ENCODE measurements at regions not wholly inside any gene's neighbourhood (a gene's known extent, or its start where the extent isn't known, plus 50 kb on each side); places are given as distances from the start of the nearest gene placed in this dataset.
A peak's percentile ranks its signal among the peaks of the same experiment; 100 is the strongest.

DNA sequence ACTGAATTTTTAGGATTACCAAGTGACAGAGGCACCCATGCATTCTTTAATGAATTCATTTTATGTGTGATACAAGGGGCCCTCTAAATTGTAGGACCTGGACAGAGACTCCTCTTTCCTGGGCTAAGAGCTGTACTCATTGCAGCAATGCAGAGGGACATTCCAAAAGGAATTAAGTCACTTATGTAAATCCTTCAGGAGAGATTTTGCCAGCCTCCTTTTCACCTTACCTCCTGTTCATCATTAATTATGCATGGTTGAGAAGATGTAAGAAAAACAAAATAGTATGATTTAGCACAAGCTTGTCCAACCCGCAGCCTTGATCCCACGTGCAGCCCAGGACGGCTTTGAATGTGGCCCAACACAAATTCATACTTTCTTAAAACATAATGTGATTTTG is 84.5 kb upstream of the TANK start:
- no peak overlapping the region for H3K4me3 ChIP-seq (ENCODE audit: low read depth in 1 of 2, low read length in 2 of 2)
- no peaks in the 10 kb centered on the region for H3K9me3 ChIP-seq (ENCODE audit: control insufficient read depth in 1 of 2, low read length in 2 of 2)
- no peaks in the 10 kb centered on the region for H3K36me3 ChIP-seq (ENCODE audit: control insufficient read depth in 1 of 2, insufficient read depth in 2 of 2, low read length in 2 of 2)
- H3K27me3 ChIP-seq (ENCODE audit: low read depth, low read length) = no peaks in the 10 kb centered on the region
- H3K27ac ChIP-seq (ENCODE audit: low read length) = no peak overlapping the region
- H3K4me1 ChIP-seq (ENCODE audit: control insufficient read depth in 1 of 2, insufficient read depth in 2 of 2, low read length in 2 of 2) = no peaks in the 10 kb centered on the region

DNA sequence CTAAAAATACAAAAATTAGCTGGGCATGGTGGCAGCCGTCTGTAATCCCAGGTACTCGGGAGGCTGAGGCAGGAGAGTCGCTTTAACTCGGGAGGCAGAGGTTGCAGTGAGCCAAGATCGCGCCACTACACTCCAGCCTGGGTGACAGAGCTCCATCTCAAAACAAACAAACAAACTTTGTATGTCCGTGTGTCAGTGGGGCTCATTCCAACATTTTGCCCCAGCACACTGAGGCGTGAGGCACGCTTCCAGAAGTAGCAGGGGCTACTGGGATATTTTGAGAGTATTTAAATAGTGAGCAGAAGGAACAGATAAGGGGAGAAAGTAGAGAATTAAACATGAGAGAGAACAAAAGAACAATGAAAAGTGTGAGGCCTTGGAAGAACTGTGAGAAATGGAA is 83.3 kb upstream of the TANK start:
- Histone ChIP-seq H3K9me3 (ENCODE audit: control insufficient read depth in 1 of 2, low read length in 2 of 2) (no peaks in the 10 kb centered on the region), H3K4me3 (ENCODE audit: low read depth in 1 of 2, low read length in 2 of 2) (no peak overlapping the region), H3K36me3 (ENCODE audit: control insufficient read depth in 1 of 2, insufficient read depth in 2 of 2, low read length in 2 of 2) (no peaks in the 10 kb centered on the region), H3K27me3 (ENCODE audit: low read depth, low read length) (no peaks in the 10 kb centered on the region), H3K27ac (ENCODE audit: low read length) (peak overlapping the region; percentile 72), H3K4me1 (ENCODE audit: control insufficient read depth in 1 of 2, insufficient read depth in 2 of 2, low read length in 2 of 2) (no peaks in the 10 kb centered on the region)

- no peaks in the 10 kb centered on the region for H3K9me3 ChIP-seq (ENCODE audit: control insufficient read depth in 1 of 2, low read length in 2 of 2)
- H3K27ac ChIP-seq (ENCODE audit: low read length) = peak overlapping the region; percentile 72
- H3K4me3 ChIP-seq (ENCODE audit: low read depth in 1 of 2, low read length in 2 of 2) = no peak overlapping the region
- no peaks in the 10 kb centered on the region for H3K4me1 ChIP-seq (ENCODE audit: control insufficient read depth in 1 of 2, insufficient read depth in 2 of 2, low read length in 2 of 2)
- H3K27me3 ChIP-seq (ENCODE audit: low read depth, low read length) = no peaks in the 10 kb centered on the region
- H3K36me3 ChIP-seq (ENCODE audit: control insufficient read depth in 1 of 2, insufficient read depth in 2 of 2, low read length in 2 of 2) = no peaks in the 10 kb centered on the region
These were observed 82.6 kb upstream of the TANK start for GRCh38 chr2:161077367-161078210.

DNA sequence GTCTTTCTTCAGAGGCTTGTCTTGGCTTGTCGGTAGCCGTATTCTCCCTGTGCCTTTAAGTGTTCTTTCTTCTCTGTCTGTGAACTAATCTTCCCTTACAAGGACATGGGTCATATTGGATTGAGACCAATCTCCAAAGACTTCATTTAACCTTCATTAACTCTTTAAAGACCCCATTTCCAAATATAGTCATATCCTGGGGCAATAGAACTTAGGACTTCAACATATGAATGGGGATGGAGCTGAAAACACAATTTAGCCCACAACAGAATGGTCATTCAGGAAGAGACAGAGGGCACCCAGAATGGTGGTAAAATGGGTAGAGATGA is 82.1 kb upstream of the TANK start:
- H3K36me3 ChIP-seq (ENCODE audit: control insufficient read depth in 1 of 2, insufficient read depth in 2 of 2, low read length in 2 of 2) = no peaks in the 10 kb centered on the region
- peak overlapping the region; percentile 72 for H3K27ac ChIP-seq (ENCODE audit: low read length)
- H3K4me1 ChIP-seq (ENCODE audit: control insufficient read depth in 1 of 2, insufficient read depth in 2 of 2, low read length in 2 of 2) = no peaks in the 10 kb centered on the region
- no peaks in the 10 kb centered on the region for H3K27me3 ChIP-seq (ENCODE audit: low read depth, low read length)
- no peaks in the 10 kb centered on the region for H3K9me3 ChIP-seq (ENCODE audit: control insufficient read depth in 1 of 2, low read length in 2 of 2)
- no peak overlapping the region for H3K4me3 ChIP-seq (ENCODE audit: low read depth in 1 of 2, low read length in 2 of 2)

DNA sequence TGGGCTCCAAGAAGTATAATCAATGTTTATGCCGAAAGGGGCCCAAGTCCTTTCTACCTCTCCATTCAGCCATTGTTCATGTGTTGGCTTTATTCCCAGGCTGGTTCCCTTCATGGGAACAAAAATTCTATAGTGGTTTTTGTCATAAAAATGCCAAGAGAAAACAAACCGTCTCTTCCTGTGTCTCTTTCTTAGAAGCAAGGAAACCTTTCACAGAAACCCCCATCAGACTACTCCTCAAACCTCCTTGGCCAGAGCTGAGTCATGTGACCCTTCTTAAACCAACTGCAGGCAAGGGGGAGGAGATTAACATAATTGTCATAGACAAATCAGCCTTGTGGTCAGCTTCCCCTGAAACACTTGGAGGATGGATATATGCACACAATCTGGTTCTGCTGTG is 75.1 kb upstream of the TANK start:
- H3K36me3 ChIP-seq (ENCODE audit: control insufficient read depth in 1 of 2, insufficient read depth in 2 of 2, low read length in 2 of 2) = no peaks in the 10 kb centered on the region
- H3K27me3 ChIP-seq (ENCODE audit: low read depth, low read length) = no peaks in the 10 kb centered on the region
- no peak overlapping the region for H3K27ac ChIP-seq (ENCODE audit: low read length)
- H3K4me1 ChIP-seq (ENCODE audit: control insufficient read depth in 1 of 2, insufficient read depth in 2 of 2, low read length in 2 of 2) = no peaks in the 10 kb centered on the region
- H3K9me3 ChIP-seq (ENCODE audit: control insufficient read depth in 1 of 2, low read length in 2 of 2) = no peaks in the 10 kb centered on the region
- no peak overlapping the region for H3K4me3 ChIP-seq (ENCODE audit: low read depth in 1 of 2, low read length in 2 of 2)

DNA sequence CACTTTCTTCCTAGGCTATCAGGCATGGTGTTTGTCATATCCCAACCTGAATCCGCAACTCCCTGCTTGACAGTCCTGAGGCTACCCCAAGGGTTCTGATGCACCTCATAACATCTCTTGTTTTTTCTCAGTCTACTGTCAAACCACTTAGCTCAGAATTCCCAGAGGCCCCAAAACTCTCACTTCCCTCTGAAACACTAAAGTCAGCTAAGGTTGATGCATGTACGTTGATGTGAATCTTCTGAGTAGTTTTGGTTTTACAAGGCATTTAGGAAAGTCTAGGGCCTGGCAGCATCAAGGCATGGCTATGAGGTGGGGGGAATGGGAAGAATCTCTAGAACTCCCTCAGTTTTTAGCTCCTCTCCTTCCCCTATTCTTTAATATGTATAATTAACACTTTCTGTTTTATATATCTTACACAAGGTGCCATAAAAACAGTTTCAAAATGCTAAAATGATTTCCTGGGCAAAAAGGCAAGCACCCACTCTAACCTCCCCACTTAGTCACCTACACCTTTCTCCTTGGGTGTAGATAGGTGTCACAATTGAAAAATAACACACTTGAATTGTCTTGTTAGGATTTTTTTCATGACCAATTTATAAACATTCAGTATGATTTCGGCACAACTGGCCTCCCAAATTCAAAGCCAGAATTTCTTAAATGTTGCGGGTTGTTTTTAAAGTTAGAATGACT is 71.4 kb upstream of the TANK start:
- H3K4me1 ChIP-seq (ENCODE audit: control insufficient read depth in 1 of 2, insufficient read depth in 2 of 2, low read length in 2 of 2) = no peaks in the 10 kb centered on the region
- H3K27ac ChIP-seq (ENCODE audit: low read length) = no peak overlapping the region
- H3K27me3 ChIP-seq (ENCODE audit: low read depth, low read length) = no peaks in the 10 kb centered on the region
- H3K4me3 ChIP-seq (ENCODE audit: low read depth in 1 of 2, low read length in 2 of 2) = no peak overlapping the region
- H3K9me3 ChIP-seq (ENCODE audit: control insufficient read depth in 1 of 2, low read length in 2 of 2) = no peaks in the 10 kb centered on the region
- H3K36me3 ChIP-seq (ENCODE audit: control insufficient read depth in 1 of 2, insufficient read depth in 2 of 2, low read length in 2 of 2) = no peaks in the 10 kb centered on the region

DNA sequence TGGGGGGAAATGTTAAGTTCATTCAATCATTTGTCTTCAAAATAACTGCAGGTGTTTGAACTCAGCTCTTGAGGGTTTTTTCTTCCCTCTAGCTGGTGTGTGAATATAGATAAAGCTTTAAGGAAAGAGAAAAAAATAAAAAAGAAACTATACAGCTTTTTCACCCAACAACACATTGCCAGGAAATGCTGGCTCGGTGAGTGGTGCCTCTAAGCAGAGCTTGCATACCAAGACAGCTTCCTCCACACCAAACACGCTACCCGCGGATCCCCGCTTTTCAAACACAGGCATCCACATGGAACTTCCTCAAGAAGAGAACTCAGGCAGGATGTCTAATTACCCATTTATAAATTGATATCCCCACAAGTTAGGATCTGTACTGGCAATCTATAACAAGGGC is 69.8 kb upstream of the TANK start:
- H3K36me3 ChIP-seq (ENCODE audit: control insufficient read depth in 1 of 2, insufficient read depth in 2 of 2, low read length in 2 of 2) = no peaks in the 10 kb centered on the region
- H3K27ac ChIP-seq (ENCODE audit: low read length) = no peak overlapping the region
- no peaks in the 10 kb centered on the region for H3K4me1 ChIP-seq (ENCODE audit: control insufficient read depth in 1 of 2, insufficient read depth in 2 of 2, low read length in 2 of 2)
- H3K4me3 ChIP-seq (ENCODE audit: low read depth in 1 of 2, low read length in 2 of 2) = no peak overlapping the region
- no peaks in the 10 kb centered on the region for H3K9me3 ChIP-seq (ENCODE audit: control insufficient read depth in 1 of 2, low read length in 2 of 2)
- no peaks in the 10 kb centered on the region for H3K27me3 ChIP-seq (ENCODE audit: low read depth, low read length)

DNA sequence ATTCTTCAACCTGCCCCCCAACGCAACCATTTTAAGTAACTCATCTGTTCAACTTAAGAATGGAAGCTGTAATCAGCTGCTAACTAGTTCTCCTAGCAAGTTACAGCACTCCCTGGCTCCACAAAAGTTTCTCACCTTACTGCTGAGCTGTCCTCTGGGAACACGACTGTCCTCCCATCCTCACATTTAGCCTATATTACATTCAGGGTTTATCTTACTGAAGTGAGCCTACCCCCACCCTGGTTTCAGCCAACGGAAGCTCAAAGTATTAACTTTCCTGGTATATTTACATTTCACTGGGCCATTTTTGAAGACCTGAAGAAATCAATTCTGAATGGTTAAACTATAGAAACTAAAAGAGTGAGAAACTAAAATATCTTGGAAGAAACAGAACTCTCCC is 64.9 kb upstream of the TANK start:
- no peaks in the 10 kb centered on the region for H3K27me3 ChIP-seq (ENCODE audit: low read depth, low read length)
- H3K36me3 ChIP-seq (ENCODE audit: control insufficient read depth in 1 of 2, insufficient read depth in 2 of 2, low read length in 2 of 2) = no peaks in the 10 kb centered on the region
- H3K4me3 ChIP-seq (ENCODE audit: low read depth in 1 of 2, low read length in 2 of 2) = no peak overlapping the region
- no peak overlapping the region for H3K27ac ChIP-seq (ENCODE audit: low read length)
- H3K9me3 ChIP-seq (ENCODE audit: control insufficient read depth in 1 of 2, low read length in 2 of 2) = no peaks in the 10 kb centered on the region
- H3K4me1 ChIP-seq (ENCODE audit: control insufficient read depth in 1 of 2, insufficient read depth in 2 of 2, low read length in 2 of 2) = no peaks in the 10 kb centered on the region

DNA sequence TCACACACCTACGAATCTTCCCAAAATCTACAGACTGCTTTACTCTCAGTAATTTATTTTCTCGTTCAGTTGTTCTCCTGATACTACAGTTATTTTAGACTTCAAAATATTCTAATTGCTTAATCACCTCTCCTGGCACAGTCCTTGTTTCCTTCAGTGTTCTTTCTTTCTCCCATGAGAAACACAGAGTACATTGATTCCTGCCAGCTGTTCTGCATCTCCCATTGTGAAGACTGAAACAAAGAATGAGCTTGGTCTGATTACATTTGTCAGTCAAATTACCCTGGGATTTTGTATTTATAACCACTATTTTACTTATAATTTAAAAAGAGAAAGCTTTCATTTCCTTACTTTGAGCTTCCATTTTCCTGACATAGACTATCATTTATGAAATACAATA is 63.9 kb upstream of the TANK start:
- Histone ChIP-seq H3K9me3 (ENCODE audit: control insufficient read depth in 1 of 2, low read length in 2 of 2) (no peaks in the 10 kb centered on the region), H3K36me3 (ENCODE audit: control insufficient read depth in 1 of 2, insufficient read depth in 2 of 2, low read length in 2 of 2) (no peaks in the 10 kb centered on the region), H3K4me3 (ENCODE audit: low read depth in 1 of 2, low read length in 2 of 2) (no peak overlapping the region), H3K4me1 (ENCODE audit: control insufficient read depth in 1 of 2, insufficient read depth in 2 of 2, low read length in 2 of 2) (no peaks in the 10 kb centered on the region), H3K27ac (ENCODE audit: low read length) (no peak overlapping the region), H3K27me3 (ENCODE audit: low read depth, low read length) (no peaks in the 10 kb centered on the region)

DNA sequence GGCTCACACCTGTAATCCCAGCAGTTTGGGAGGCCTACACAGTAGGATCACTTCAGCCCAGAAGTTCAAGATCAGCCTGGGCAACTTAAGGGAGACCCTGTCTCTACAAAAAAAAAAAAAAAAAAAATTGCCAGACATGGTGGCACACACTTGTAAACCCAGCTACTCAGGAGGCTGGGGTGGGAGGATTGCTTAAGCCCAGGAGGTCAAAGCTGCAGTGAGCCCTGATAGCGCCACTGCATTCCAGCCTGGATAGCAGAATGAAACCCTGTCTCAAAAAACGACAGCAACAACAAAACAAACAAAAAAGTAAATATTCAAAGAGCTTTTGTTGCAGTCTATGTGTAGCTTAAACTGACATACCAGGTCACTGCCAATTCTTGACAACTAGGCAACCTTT is 63.1 kb upstream of the TANK start:
- Histone ChIP-seq H3K27ac (ENCODE audit: low read length) (no peak overlapping the region), H3K27me3 (ENCODE audit: low read depth, low read length) (no peaks in the 10 kb centered on the region), H3K4me3 (ENCODE audit: low read depth in 1 of 2, low read length in 2 of 2) (no peak overlapping the region), H3K9me3 (ENCODE audit: control insufficient read depth in 1 of 2, low read length in 2 of 2) (no peaks in the 10 kb centered on the region), H3K36me3 (ENCODE audit: control insufficient read depth in 1 of 2, insufficient read depth in 2 of 2, low read length in 2 of 2) (no peaks in the 10 kb centered on the region), H3K4me1 (ENCODE audit: control insufficient read depth in 1 of 2, insufficient read depth in 2 of 2, low read length in 2 of 2) (no peaks in the 10 kb centered on the region)

DNA sequence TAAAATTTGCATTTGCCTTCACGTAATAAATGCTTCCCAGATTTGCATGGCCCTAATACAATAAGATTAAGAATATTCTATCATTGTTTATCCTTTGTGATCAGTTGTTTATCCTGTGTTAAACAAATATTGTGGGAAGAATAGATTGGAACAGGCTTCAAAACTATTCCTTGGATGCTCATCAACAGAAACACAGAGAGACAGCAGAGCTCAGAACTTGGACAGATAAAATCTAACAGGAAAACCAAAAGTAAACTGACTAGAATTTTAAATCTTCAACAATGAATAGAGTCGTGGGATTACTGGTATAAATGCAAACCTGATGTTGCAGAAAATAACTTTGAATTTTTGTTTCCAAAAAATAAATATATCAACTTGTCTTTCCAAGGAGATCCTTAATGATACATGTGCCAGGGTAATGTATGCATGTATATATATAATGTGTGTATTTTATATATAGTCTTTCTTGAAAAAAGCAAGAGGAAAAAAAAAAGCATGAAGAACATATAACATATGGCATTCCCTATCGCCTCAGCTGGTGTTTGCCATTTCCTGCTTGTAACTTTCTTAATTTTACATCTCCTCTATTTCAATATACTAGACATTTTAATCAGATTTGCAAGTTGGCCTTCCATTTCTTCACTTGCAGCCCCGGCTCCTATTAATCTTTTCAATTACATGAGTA is 59.9 kb upstream of the TANK start:
- Histone ChIP-seq H3K27me3 (ENCODE audit: low read depth, low read length) (no peaks in the 10 kb centered on the region), H3K27ac (ENCODE audit: low read length) (no peak overlapping the region), H3K4me3 (ENCODE audit: low read depth in 1 of 2, low read length in 2 of 2) (no peak overlapping the region), H3K36me3 (ENCODE audit: control insufficient read depth in 1 of 2, insufficient read depth in 2 of 2, low read length in 2 of 2) (no peaks in the 10 kb centered on the region), H3K4me1 (ENCODE audit: control insufficient read depth in 1 of 2, insufficient read depth in 2 of 2, low read length in 2 of 2) (no peaks in the 10 kb centered on the region), H3K9me3 (ENCODE audit: control insufficient read depth in 1 of 2, low read length in 2 of 2) (no peaks in the 10 kb centered on the region)

Measured in muscle layer of duodenum (tissue), 2 donors.